Erythroblast (primary cell): ENCODE measurements at regions not wholly inside any gene's neighbourhood (a gene's known extent, or its start where the extent isn't known, plus 50 kb on each side); places are given as distances from the start of the nearest gene placed in this dataset.

Experiments
- DNase-seq, 2 experiments: peaks; one replicate each; lab custom pipeline; 2025; lab: John Stamatoyannopoulos, UW
- GATA1 ChIP-seq: IDR thresholded peaks from 2 replicates; pipeline ENCODE4 v1.6.1; 2011; ENCODE audit warnings: low read depth, mild to moderate bottlenecking, control low read depth, low read length, moderate library complexity
- POLR2A ChIP-seq: IDR thresholded peaks from 2 replicates; pipeline ENCODE4 v1.6.1; 2011; ENCODE audit warnings: mild to moderate bottlenecking, low read length

GRCh38 chr7:12964836-12965235 lies 277.4 kb downstream of the ARL4A start:
- DNase-seq = no peak
- TF ChIP-seq GATA1 (no peak), POLR2A (no peak)

- no peak for TF ChIP-seq POLR2A
- TF ChIP-seq GATA1 = no peak
- no peak for DNase-seq
Observed at GRCh38 chr7:12965767-12966166, 278.3 kb downstream of the ARL4A start.

GRCh38 chr7:12967322-12967721 lies 279.9 kb downstream of the ARL4A start:
- no peak for TF ChIP-seq GATA1
- no peak for TF ChIP-seq POLR2A
- DNase-seq = no peak

- DNase-seq = no peak
- no peak for TF ChIP-seq POLR2A
- TF ChIP-seq GATA1 = no peak
Observed at GRCh38 chr7:12968836-12969422, 281.5 kb downstream of the ARL4A start.

GRCh38 chr7:12970626-12971025 lies 283.2 kb downstream of the ARL4A start:
- TF ChIP-seq GATA1 (no peak), POLR2A (no peak)
- DNase-seq = no peak

GRCh38 chr7:12974451-12975166 lies 287.2 kb downstream of the ARL4A start:
- DNase-seq = no peak
- TF ChIP-seq POLR2A = no peak
- TF ChIP-seq GATA1 = no peak

GRCh38 chr7:12975412-12975811 lies 288.0 kb downstream of the ARL4A start:
- no peak for DNase-seq
- TF ChIP-seq GATA1 (no peak), POLR2A (no peak)

- DNase-seq = no peak
- TF ChIP-seq GATA1 = no peak
Observed at GRCh38 chr7:12979181-12979580, 291.7 kb downstream of the ARL4A start.

GRCh38 chr7:12982178-12982577 lies 294.7 kb downstream of the ARL4A start:
- TF ChIP-seq GATA1 (no peak), POLR2A (no peak)
- no peak for DNase-seq

GRCh38 chr7:12984117-12984516 lies 296.7 kb downstream of the ARL4A start:
- TF ChIP-seq GATA1 (no peak), POLR2A (no peak)
- DNase-seq = no peak

- DNase-seq = peak in 1 of 2 experiments; percentile 2
- no peak for TF ChIP-seq POLR2A
- no peak for TF ChIP-seq GATA1
Observed at GRCh38 chr7:12985228-12985627, 297.8 kb downstream of the ARL4A start.

GRCh38 chr7:12985752-12986151 lies 298.3 kb downstream of the ARL4A start:
- TF ChIP-seq POLR2A = no peak
- no peak for DNase-seq

- TF ChIP-seq GATA1 = no peak
- no peak for TF ChIP-seq POLR2A
- DNase-seq = no peak
Observed at GRCh38 chr7:12987238-12987637, 299.8 kb downstream of the ARL4A start.

GRCh38 chr7:12990440-12990839 lies 303.0 kb downstream of the ARL4A start:
- no peak for DNase-seq
- TF ChIP-seq GATA1 (no peak), POLR2A (no peak)

- DNase-seq = no peak
- TF ChIP-seq POLR2A (no peak), GATA1 (no peak)
Observed at GRCh38 chr7:12993025-12993424, 305.6 kb downstream of the ARL4A start.
